Tibial nerve (tissue), 4 donors: ENCODE measurements at regions not wholly inside any gene's neighbourhood (a gene's known extent, or its start where the extent isn't known, plus 50 kb on each side); places are given as distances from the start of the nearest gene placed in this dataset.

Experiments
- DNase-seq, 2 donors: peaks; one replicate each; pipeline ENCODE4 v3.0.0-alpha.2; 2019; ENCODE audit warnings: low spot score in 2 of 2
- H3K27ac ChIP-seq, 4 donors: fragments of 200-600 bp; sonication (generic) in 3 of 4; one replicate each; pipeline ENCODE4 v1.5.1; 2017 to 2019; ENCODE audit warnings: mild to moderate bottlenecking in 1 of 4
- H3K27me3 ChIP-seq, 2 donors: fragments of 200-600 bp; sonication (generic) in 1 of 2; one replicate each; pipeline versions ENCODE4 v1.5.1 to v1.6.0; 2017 to 2019
- H3K36me3 ChIP-seq, 3 donors: fragments of 200-600 bp; sonication (generic); one replicate each; pipeline ENCODE4 v1.5.1; 2018 to 2019
- H3K4me1 ChIP-seq, 4 donors: fragments of 200-600 bp; sonication (generic) in 3 of 4; one replicate each; pipeline ENCODE4 v1.5.1; 2017 to 2019
- H3K4me3 ChIP-seq, 4 donors: fragments of 200-600 bp; sonication (generic) in 3 of 4; one replicate each; pipeline ENCODE4 v1.5.1; 2017 to 2019; ENCODE audit warnings: mild to moderate bottlenecking in 1 of 4, moderate library complexity in 1 of 4
- H3K9me3 ChIP-seq, 4 donors: fragments of 200-600 bp; sonication (generic) in 3 of 4; one replicate each; pipeline ENCODE4 v1.5.1; 2017 to 2019
- EP300 ChIP-seq, 2 donors: sonication (generic); formaldehyde crosslinking; IDR thresholded peaks; one replicate each; pipeline ENCODE4 v1.6.1; 2017; ENCODE audit warnings: antibody characterized with exemption in 2 of 2, mild to moderate bottlenecking in 1 of 2
- POLR2A ChIP-seq, 2 donors: fragments of 450-650 bp; IDR thresholded peaks; one replicate each; pipeline ENCODE4 v1.6.1; 2017; ENCODE audit warnings: antibody characterized with exemption in 2 of 2, mild to moderate bottlenecking in 2 of 2, moderate library complexity in 2 of 2
- WGBS, 2 donors: methylation state at CpG; one replicate each; pipeline ENCODE4 v1.1.5; 2018; 5-methylcytosine and 5-hydroxymethylcytosine counted together
- TF ChIP-seq, protein P1 (sequence below), 5 experiments: fragments of 200-600 bp in 3 of 5; fragments of 450-650 bp in 2 of 5; sonication (generic) in 3 of 5; IDR thresholded peaks; one replicate each; pipeline ENCODE4 v1.5.1; 2016 to 2019; ENCODE audit warnings: antibody characterized with exemption in 5 of 5, mild to moderate bottlenecking in 3 of 5, moderate library complexity in 2 of 5

DNA sequence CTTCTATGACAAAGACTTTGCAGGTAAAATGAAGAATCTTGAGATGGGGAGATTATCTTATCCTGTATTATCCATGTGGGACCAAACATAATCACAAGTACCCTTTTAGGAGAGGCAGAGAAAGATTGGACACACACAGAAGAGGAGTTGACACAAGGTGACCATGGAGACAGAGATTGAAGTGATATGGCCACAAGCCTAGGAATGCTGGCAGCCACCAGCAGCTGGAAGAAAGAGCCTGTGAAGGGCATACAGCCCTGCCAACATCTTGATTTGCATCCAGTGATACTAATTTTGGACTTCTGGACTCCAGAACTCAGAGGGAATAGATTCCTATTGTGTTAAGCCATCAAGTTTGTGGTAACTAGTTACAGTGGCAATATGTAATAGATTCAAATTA is 78.1 kb downstream of the RPS29 start:
- H3K27me3 ChIP-seq, result no peaks in the 10 kb centered on the region
- no peaks in the 10 kb centered on the region for H3K36me3 ChIP-seq
- no peak for DNase-seq
- H3K4me1 ChIP-seq, result no peaks in the 10 kb centered on the region
- H3K9me3 ChIP-seq, result peaks cover 0 to 10% (median 0%) of the 10 kb centered on the region in 4 donors
- H3K4me3 ChIP-seq, result no peak overlapping the region
- TF ChIP-seq POLR2A (IDR thresholded peaks at IDR 0.05), result no peak
- TF ChIP-seq, protein P1, sequence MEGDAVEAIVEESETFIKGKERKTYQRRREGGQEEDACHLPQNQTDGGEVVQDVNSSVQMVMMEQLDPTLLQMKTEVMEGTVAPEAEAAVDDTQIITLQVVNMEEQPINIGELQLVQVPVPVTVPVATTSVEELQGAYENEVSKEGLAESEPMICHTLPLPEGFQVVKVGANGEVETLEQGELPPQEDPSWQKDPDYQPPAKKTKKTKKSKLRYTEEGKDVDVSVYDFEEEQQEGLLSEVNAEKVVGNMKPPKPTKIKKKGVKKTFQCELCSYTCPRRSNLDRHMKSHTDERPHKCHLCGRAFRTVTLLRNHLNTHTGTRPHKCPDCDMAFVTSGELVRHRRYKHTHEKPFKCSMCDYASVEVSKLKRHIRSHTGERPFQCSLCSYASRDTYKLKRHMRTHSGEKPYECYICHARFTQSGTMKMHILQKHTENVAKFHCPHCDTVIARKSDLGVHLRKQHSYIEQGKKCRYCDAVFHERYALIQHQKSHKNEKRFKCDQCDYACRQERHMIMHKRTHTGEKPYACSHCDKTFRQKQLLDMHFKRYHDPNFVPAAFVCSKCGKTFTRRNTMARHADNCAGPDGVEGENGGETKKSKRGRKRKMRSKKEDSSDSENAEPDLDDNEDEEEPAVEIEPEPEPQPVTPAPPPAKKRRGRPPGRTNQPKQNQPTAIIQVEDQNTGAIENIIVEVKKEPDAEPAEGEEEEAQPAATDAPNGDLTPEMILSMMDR (IDR thresholded peaks at IDR 0.05), result no peak
- TF ChIP-seq EP300 (IDR thresholded peaks at IDR 0.05), result no peak
- no peak overlapping the region for H3K27ac ChIP-seq

DNA sequence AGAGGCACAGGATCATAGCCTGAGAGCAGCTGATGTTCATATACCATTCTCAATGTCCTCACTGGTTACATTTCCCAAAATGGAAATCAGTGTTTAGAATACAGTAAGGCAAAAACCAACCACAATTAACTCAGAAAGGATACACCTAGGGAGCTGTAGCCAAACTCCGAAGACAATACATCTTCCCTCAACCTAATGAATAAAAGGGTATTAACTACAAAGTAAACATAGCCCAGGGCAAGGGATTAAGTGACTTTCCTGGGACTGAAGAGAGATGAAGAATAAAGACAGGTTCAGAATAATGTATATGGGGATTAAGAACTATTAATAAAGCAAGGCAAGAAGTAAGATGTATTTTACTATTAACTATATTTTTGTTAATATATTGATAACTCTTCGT is 79.5 kb downstream of the RPS29 start:
- DNase-seq, result no peak
- Histone ChIP-seq H3K9me3 (peaks cover 0 to 10% (median 0%) of the 10 kb centered on the region in 4 donors), H3K4me1 (no peaks in the 10 kb centered on the region), H3K27ac (no peak overlapping the region), H3K4me3 (no peak overlapping the region), H3K36me3 (no peaks in the 10 kb centered on the region), H3K27me3 (no peaks in the 10 kb centered on the region)
- 72% methylated on average over 2 of the region's 2 CpGs for WGBS, 2 donors
- TF ChIP-seq POLR2A (IDR thresholded peaks at IDR 0.05), result no peak
- no peak for TF ChIP-seq EP300 (IDR thresholded peaks at IDR 0.05)
- TF ChIP-seq, protein P1 (IDR thresholded peaks at IDR 0.05), result no peak

GRCh38 chr14:49505041-49505766 is 81.0 kb downstream of the RPS29 start:
- no peak for TF ChIP-seq POLR2A (IDR thresholded peaks at IDR 0.05)
- TF ChIP-seq, protein P1 (IDR thresholded peaks at IDR 0.05), result no peak
- no peak for TF ChIP-seq EP300 (IDR thresholded peaks at IDR 0.05)
- no peak for DNase-seq
- Histone ChIP-seq H3K36me3 (no peaks in the 10 kb centered on the region), H3K9me3 (peaks cover 0 to 10% (median 0%) of the 10 kb centered on the region in 4 donors), H3K27me3 (no peaks in the 10 kb centered on the region), H3K4me3 (no peak overlapping the region), H3K4me1 (no peaks in the 10 kb centered on the region), H3K27ac (no peak overlapping the region)
- 67% methylated on average over 5 of the region's 5 CpGs for WGBS, 2 donors

DNA sequence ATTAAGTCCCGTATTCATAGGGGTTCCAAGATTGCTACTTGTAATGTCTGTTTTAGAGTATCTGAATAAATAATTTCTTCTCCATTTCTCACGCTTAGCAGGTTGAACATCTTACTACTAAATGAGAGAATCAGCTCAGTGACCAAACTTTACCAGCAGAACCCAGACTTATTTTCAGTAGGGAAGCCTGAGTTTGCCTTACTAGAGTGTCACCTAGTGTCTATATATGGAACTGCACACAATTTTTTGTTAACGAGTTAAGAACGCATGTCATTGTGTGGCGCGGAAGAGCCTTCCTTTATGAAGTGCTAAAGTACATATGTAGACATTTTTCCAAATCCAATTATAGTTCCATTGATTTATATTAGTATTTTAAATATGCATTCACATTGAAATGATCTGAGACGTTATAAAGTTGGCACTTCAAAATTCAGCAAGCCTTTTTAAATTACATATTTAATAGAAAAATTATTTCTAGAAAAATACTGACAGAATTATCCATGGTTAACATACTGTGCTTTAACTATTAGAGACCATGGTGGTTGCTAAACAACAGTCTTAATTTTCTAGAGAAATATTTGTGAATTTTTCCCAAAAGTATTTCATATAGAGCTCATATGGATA is 88.3 kb downstream of the RPS29 start:
- TF ChIP-seq POLR2A (IDR thresholded peaks at IDR 0.05), result no peak
- TF ChIP-seq, protein P1 (IDR thresholded peaks at IDR 0.05), result peak; percentile 67 to 88 (median 74)
- H3K4me1 ChIP-seq, result no peaks in the 10 kb centered on the region
- H3K27ac ChIP-seq, result no peak overlapping the region
- DNase-seq, result peak in 1 of 2 donors; percentile 9
- H3K9me3 ChIP-seq, result no peaks in the 10 kb centered on the region
- no peaks in the 10 kb centered on the region for H3K36me3 ChIP-seq
- 23 to 24% methylated on average over 7 of the region's 7 CpGs for WGBS, 2 donors
- no peaks in the 10 kb centered on the region for H3K27me3 ChIP-seq
- H3K4me3 ChIP-seq, result no peak overlapping the region

DNA sequence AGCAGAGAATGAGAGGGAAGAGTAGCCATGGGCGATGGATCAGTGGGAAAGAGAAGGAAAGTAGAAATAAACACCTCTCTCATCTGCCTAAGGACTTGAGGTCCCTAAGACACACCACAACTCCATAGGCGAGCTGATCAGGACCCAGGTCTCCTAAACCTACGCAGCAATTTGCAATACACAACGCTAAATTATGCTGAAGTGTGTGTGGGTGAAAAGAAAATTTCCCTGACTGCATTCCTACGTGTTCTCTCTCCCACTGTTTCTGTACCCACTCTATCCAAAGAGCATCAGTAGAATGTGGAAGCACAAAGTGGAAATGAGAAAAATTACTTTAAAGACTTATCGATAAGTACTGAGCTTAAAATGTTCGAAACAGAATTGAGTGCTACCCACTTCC is 88.9 kb downstream of the RPS29 start:
- 79 to 83% methylated on average over 7 of the region's 7 CpGs for WGBS, 2 donors
- DNase-seq, result no peak

More for the DNA sequence above, 88.9 kb downstream of the RPS29 start:
- Histone ChIP-seq H3K4me3 (no peak overlapping the region), H3K36me3 (no peaks in the 10 kb centered on the region), H3K27me3 (no peaks in the 10 kb centered on the region), H3K4me1 (no peaks in the 10 kb centered on the region), H3K27ac (no peak overlapping the region), H3K9me3 (no peaks in the 10 kb centered on the region)
- TF ChIP-seq, protein P1 (IDR thresholded peaks at IDR 0.05), result no peak
- TF ChIP-seq EP300 (IDR thresholded peaks at IDR 0.05) (no peak), POLR2A (IDR thresholded peaks at IDR 0.05) (no peak)
